DND-41 (cell line): ENCODE measurements at regions not wholly inside any gene's neighbourhood (a gene's known extent, or its start where the extent isn't known, plus 50 kb on each side); places are given as distances from the start of the nearest gene placed in this dataset.

Experiments used
- EZH2 ChIP-seq: IDR thresholded peaks from 3 replicates; pipeline ENCODE4 v1.6.1; 2012; ENCODE audit warnings: borderline replicate concordance, low read depth, mild to moderate bottlenecking, moderate library complexity, low read length, inconsistent platforms; ENCODE audit not compliant: severe bottlenecking
- TF ChIP-seq, protein P1 (sequence below): IDR thresholded peaks from 2 replicates; pipeline ENCODE4 v1.5.1; 2012; ENCODE audit warnings: borderline replicate concordance, low read length, moderate library complexity, mild to moderate bottlenecking; ENCODE audit not compliant: poor library complexity, severe bottlenecking; ENCODE audit errors: extremely low read depth

DNA sequence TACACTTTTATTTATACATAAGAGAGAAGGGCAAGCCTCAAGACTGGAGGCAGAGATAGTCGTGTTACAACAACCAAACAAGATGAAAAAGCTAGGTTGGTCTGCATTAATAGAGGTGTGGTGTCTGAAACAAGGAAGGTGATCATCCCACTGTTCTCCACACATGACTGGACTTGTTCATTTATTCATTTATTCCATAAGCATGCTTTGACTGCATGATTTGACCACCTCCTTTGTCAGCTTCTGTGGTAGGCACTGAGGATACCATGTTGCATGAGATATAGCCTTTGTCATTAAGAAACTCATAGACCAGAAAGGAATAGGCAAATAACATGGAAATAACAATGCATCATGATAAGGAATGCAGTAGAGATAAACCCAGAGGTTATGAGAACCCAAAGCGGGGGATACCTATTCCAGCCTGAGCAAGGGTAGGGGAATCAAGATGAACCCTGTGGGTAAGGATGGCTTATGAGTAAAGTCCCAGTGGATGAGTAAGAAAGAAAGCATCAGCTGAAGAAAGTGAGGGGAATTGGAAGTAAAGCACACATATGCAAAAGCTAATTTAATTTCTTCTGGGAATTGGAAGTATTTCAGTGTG lies 173.7 kb upstream of the FGGY start:
- TF ChIP-seq, protein P1, sequence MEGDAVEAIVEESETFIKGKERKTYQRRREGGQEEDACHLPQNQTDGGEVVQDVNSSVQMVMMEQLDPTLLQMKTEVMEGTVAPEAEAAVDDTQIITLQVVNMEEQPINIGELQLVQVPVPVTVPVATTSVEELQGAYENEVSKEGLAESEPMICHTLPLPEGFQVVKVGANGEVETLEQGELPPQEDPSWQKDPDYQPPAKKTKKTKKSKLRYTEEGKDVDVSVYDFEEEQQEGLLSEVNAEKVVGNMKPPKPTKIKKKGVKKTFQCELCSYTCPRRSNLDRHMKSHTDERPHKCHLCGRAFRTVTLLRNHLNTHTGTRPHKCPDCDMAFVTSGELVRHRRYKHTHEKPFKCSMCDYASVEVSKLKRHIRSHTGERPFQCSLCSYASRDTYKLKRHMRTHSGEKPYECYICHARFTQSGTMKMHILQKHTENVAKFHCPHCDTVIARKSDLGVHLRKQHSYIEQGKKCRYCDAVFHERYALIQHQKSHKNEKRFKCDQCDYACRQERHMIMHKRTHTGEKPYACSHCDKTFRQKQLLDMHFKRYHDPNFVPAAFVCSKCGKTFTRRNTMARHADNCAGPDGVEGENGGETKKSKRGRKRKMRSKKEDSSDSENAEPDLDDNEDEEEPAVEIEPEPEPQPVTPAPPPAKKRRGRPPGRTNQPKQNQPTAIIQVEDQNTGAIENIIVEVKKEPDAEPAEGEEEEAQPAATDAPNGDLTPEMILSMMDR = no peak
- no peak for TF ChIP-seq EZH2
